LHCN-M2 (cell line): ENCODE measurements at regions not wholly inside any gene's neighbourhood (a gene's known extent, or its start where the extent isn't known, plus 50 kb on each side); places are given as distances from the start of the nearest gene placed in this dataset.

Experiments used
- DNase-seq: peaks from one replicate; pipeline ENCODE4 v3.0.0-alpha.2; 2012; ENCODE audit warnings: low read depth

GRCh38 chr7:156480671-156481070 is 159.9 kb upstream of the RNF32 start:
- no peak for DNase-seq

- no peak for DNase-seq
Measured at GRCh38 chr7:156479596-156479995, 161.0 kb upstream of the RNF32 start.

- no peak for DNase-seq
Measured at GRCh38 chr7:156478486-156478885, 162.1 kb upstream of the RNF32 start.

DNA sequence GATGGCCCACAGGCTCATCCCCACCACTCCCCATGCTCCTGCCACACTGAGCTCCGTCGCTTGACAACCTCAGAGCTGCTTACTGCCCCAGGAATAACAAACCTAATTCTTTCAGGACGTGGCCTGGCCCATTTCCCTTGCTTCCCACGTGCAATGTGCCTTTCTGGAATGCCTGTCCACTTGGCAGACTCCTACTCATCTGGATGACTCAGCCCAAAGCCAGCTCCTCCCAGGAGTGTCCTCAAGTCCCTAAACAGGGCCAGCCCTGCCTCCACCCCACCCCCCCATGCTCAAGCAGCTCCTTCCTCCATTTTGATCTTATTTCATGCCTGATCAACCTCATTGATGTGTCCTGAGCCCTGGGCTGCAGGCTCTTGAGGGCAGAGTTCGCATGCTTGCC is 164.9 kb upstream of the RNF32 start:
- DNase-seq = peak; percentile 33

- DNase-seq = no peak
Measured at GRCh38 chr7:156475179-156475578, 165.4 kb upstream of the RNF32 start.

- DNase-seq = peak; percentile 72
Measured at GRCh38 chr7:156474241-156474743, 166.3 kb upstream of the RNF32 start.

DNA sequence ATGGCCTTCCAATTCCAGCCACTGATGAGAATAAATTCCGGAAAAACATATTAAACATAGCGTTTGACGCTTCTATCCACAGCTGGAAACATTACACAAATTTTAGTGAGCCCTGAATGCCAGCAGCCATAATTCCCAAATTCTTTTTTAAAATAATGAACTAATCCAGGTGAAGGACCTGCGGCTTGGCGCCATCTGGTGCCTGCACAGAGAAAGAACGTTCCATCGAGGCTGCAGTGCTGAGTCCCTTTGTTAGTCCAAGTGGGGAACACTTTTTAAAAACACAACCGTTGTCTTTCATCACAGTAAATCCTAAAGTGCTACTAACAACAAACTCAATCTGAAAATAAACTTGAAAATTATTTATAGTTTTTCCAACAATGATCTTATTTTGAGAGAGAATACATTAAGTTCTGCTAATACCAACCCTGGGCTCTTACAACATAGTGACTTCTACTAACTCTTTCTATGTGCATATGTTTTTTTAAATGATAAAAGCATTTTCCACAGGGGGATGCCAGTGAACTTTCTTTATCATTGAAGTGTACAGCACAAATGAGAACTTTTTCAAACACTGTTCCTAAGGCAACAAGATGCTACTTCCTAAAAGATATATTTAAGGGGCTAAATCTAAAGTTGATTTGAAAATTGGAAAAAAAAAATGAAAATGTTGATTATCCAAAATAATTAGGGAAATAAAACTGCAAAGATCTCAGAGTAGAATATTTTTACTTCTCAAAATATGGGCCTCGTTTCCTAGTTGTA is 166.9 kb upstream of the RNF32 start:
- DNase-seq = peak; percentile 21

DNA sequence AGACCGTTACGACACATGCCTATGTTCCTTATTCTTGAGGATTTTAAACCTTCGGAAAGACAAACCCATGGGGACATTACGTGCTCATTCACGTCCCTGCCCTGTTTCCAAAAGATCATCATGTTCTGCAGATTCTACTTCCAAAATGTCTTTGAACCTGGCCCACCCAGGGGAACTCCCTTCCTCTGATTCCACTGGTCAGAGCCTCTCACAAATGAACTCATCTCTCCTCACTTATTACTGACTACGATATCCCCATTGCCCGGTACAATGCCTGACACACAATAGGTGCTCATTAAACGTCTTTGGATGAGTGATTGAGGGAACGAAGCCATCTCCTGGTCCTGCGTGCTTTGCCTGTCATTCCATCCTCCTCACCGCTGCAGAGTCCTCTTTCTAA is 168.3 kb upstream of the RNF32 start:
- no peak for DNase-seq

DNA sequence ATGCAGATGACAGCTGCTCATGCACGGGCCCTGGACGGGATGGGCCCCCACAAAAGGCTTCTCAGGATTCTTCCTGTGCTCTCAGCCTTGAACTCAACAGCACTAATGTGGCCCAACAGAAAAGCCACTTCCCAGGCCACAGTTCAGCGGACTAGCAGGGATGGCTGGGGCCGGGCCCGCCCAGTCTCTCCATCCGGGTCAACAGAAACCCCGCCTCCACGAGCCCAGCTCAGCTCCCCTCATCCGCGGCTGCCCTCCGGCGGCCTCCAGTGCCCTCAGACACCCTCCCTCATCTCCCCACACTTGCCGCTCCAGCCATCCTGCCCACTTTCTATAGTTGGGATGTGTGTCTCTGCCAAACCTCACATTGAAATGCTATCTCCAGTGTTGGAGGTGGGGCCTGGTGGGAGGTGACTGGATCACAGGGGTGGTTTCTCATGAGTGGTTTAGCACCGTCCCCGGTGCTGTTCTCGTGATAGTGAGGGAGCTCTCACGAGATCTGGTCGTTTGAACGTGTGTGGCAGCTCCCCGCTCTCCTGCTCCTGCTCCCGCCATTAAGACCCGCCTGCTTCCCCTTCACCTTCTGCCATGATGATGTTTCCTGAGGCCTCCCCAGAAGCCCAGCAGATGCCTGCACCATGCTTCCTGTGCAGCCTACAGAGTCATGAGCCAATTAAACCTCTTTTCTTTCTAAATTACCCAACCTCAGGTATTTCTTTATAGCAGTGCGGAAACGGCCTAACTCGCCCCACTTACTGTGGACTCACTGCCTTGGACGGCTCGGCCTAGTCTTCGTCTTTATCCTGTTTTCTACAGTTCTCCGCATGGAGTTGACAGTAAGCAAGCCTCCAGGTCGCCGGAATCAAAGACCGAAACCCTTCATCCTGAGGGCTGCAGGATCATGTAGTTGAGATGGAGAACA is 169.9 kb upstream of the RNF32 start:
- no peak for DNase-seq

DNA sequence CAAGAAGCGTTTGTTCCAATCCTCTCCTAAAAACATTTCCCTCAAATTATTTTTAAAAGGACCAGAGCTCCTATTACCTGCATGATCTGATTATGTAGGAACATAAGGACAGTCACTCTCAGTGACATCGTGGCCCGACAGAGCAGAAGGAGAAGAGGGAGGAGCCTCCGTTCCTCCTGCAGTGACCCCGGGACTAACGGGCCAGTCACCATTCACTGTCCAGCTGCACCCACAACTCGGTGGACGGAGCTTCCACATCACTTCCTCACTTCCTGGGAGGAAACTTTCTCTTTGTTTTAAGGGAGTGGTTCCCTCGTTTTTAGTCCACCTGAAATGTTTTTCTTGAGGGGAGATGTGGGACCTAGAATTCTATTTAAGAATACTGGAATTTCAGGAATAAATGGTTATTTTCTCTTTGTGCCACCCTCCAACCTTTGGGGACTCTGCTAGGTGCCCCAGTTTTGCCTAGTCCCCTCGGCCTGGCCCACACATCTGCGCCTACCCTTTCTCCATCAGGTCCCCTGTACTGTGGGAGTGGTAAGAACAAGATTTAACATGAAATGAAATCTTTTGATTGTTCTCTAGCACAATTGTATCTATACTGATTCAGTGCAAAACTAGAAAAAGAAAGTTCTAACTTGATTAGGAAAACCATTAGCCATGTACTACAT is 173.5 kb upstream of the RNF32 start:
- no peak for DNase-seq

- no peak for DNase-seq
Measured at GRCh38 chr7:156466272-156466671, 174.3 kb upstream of the RNF32 start.

DNA sequence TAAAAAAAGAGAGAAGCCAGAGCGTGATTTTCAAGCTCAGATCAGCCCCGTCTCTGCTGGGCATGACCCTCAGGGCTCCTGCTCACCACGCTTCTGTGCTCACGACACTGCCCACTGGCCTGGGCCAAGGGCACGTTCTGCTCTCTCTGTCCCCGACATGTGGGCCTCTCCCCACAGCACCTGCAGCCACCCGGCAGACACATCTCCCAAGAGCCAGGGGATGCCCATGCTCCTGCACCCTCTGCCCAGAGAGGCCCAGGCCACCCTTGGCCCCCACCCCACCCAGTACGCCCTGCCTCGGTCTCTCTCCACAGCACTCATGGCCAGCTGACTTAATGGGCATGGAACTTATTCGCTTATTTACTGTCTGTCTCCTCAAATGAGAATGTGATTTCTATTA is 175.4 kb upstream of the RNF32 start:
- no peak for DNase-seq

DNA sequence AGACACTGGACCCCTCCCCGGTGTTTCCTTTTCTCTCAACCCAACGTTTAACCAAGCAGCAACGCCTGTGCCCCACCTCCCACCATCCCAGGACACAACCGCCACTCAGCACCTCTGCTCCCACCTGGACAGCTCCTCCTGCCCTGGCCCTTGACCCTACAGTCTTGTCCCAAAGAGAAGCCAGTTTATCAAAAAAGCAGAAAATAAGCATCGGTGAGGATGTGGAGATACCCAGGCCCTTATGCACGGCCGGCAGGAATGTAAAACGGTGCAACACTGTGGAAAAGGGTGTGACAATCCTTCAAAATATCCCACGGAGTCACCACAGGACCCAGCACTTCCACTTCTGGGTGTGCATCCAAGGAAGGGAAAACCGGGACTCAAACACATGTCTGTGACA is 176.2 kb upstream of the RNF32 start:
- DNase-seq = no peak

GRCh38 chr7:156463280-156463679 is 177.3 kb upstream of the RNF32 start:
- DNase-seq = no peak

GRCh38 chr7:156461881-156462665 is 178.5 kb upstream of the RNF32 start:
- no peak for DNase-seq

DNA sequence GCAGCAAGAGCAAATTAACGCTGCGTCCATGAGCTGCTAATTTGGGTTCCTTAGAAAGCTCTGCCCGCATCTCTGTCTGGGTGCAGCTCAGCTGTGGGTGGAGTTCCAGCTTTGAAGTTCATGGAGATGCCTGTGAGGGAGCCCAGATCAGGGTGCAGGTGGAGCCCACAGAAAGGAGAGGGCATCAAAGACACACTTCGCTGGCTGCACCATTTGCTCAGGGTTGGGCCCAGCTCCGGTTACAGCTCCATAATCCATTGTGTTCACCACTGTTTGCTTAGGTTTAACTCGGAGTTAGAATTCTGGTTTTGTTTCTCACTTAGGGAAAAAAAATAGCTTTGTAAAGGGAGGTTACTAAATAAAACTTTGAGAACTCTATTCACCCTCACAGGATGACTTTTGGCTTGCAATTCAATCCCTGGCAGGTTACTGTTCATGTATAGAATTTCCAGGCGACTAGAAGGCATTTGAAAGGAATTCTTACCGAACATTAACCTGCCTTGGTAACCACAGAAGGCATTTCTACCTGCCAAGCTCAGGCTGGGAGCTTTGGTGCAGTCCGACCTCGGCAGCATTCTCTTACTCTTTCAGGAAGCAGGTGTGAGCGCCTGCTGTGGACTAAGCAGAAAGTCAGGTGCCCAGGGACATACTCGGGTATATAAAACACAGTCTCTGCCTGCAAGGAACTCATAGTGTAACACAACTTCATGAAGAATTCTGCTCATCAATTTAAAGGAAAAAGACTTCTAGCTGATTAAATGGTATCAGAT is 179.5 kb upstream of the RNF32 start:
- DNase-seq = no peak

DNA sequence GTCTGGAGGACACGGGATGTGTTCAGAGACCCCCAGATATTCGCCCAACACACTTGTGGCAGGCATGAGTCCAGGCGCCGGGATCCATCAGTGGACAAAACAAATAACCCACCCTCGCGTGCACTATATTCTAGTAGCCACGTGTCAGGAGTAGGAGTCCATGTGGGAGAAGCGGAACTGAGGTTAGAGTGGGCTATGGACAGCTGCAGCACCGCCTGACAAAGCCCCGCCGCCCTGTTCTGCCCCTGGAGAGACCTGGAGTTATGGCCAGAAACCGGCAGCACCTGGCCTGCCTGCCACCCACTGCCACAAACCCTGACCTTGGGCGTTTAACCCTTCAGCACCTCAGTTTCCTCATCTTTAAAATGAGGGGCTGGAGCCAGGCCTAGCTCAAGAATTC is 181.0 kb upstream of the RNF32 start:
- no peak for DNase-seq

DNA sequence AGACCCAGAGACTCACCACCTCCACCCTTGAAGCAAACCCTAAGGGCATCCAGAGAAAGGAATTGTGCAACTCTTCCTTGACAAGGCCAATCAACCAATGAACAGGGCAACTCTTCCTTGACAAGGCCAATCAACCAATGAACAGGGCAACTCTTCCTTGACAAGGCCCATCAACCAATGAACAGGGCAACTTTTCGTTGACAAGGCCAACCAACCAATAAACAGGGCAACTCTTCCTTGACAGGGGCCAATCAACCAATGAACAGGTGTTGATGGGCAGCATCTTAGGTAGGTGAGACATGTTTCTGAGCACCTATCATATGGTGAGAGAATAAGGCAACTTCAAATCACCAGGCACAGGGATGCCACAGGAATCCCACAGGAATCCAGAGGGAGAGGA is 181.5 kb upstream of the RNF32 start:
- DNase-seq = no peak

DNA sequence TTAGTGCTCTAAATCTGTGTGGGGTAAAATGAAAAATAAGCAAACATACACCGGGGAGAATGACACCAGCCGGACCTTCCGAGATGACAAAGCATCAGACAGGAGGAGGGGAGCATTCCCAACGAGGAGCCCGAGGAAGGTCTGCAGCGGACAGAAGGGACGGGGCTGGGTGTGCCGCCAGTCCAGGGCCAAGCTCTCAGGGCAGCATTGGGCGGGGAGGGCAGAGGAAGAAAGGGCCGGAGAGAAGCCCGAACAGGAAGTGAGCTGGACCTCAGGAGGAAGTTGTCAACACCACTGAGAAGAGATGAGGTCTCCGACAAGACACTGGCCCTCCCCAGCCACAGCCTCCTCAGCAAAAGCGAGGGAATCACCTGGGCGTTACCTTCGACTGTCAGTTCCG is 182.6 kb upstream of the RNF32 start:
- no peak for DNase-seq

- no peak for DNase-seq
Measured at GRCh38 chr7:156456503-156457115, 184.0 kb upstream of the RNF32 start.
